Occipital lobe (tissue), 1 donor: ENCODE measurements at regions not wholly inside any gene's neighbourhood (a gene's known extent, or its start where the extent isn't known, plus 50 kb on each side); places are given as distances from the start of the nearest gene placed in this dataset.
"Not testable (repeated sequence)": the region's sequence is repeated elsewhere in the genome, so short reads cannot be mapped to it uniquely, and the experiment has no call there.

ENCODE experiments used
- DNase-seq: peaks from one replicate; lab custom pipeline; 2025; lab: John Stamatoyannopoulos, UW

DNA sequence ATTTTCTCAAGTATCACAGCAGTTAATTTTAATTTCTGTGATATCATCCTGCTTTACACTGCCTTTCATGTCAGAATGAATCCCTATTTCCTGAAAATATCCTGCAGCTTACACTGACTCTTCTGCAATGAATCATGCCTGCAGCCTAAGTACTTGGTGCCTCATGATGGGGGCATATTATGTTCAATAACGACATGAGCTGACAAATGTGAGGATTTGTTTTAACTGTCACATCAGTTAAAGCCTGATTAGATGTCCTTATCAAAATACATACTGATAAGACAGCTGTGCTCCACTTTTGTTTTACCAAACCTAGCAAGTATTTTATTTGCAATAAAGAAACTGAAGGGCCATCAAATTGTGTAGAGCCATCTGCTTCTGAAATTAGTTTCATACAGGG is 359.9 kb upstream of the AGA start:
- no peak for DNase-seq

DNA sequence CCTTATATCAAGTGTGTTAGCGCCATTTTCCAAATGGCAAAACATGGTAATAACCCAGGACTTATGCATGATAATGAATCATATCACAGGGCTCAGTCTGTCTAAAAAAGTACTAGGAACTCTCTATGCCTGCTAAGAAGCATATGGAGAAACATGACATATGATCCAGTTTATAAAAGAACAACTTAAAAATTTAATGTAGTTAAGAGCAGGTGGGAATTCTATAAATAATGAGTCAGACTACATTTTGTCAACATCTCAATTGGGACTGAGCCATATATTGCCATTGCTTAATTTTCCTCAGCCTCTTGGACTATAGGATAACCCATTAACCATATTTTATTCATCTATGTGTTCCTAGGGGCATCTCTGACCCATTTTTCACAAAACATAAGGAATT is 360.4 kb upstream of the AGA start:
- DNase-seq: no peak

DNA sequence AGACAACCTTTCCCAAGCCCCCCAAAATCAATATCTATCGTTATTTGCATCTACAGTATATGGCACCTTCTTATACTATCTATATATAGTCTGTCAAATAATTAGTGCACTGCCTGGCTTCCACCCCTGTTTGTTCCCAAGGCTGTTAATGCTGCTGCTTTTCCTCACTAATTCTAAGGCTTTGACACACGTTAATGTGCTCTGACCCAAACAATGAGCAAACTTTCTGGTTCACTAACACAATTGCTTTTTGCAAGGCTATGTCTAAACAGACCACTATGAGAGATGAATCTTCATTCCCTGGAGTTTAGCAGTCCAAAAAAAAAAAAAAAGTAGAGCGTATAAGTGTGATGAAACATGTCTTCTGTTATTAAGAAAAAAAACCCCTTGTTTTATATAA is 360.9 kb upstream of the AGA start:
- DNase-seq: no peak

- no peak for DNase-seq
Observed at GRCh38 chr4:177809791-177810190, 367.6 kb upstream of the AGA start.

- DNase-seq: no peak
Observed at GRCh38 chr4:177810220-177810619, 368.0 kb upstream of the AGA start.

- DNase-seq: not testable (repeated sequence)
Observed at GRCh38 chr4:177818392-177818791, 376.2 kb upstream of the AGA start.

DNA sequence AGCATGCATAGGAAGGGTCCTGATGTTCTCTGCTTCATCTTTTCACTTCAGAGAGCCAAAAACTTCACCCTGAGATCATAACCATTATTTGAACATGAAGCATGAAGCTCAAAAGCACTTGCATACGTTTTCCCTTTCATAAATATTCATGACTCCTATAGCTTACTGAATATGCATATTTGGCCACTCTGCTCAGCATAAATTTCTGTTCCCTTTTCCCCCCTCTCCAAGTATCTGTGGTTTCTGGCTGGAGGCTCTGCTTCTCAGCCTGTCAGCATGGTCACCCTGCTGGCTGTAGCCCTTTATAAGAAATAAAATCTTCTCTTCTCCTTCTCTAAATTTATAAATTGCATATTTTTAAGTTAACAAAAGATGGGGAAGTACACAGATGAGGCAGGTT is 384.7 kb upstream of the AGA start:
- DNase-seq: no peak

DNA sequence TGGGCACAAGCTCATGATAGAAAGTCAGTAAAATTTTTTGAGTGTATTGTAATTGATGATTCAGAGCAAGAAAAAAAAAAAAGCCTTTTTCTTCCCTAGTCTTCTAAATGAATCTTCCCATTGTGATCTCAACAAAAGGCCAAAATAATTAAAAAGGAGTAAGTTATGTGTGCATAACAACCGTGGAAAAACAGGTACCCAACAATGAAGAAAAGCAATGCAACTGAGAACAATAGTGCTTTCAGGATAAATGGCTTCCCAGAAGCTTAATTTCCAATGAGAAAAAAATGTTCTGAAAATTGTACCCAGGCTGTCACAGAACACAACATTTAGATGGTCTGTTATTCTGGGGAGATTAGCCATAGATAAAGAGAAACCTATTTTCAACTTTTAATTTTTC is 399.0 kb upstream of the AGA start:
- DNase-seq: no peak

GRCh38 chr4:177853229-177853628 is 411.0 kb upstream of the AGA start:
- DNase-seq: no peak

DNA sequence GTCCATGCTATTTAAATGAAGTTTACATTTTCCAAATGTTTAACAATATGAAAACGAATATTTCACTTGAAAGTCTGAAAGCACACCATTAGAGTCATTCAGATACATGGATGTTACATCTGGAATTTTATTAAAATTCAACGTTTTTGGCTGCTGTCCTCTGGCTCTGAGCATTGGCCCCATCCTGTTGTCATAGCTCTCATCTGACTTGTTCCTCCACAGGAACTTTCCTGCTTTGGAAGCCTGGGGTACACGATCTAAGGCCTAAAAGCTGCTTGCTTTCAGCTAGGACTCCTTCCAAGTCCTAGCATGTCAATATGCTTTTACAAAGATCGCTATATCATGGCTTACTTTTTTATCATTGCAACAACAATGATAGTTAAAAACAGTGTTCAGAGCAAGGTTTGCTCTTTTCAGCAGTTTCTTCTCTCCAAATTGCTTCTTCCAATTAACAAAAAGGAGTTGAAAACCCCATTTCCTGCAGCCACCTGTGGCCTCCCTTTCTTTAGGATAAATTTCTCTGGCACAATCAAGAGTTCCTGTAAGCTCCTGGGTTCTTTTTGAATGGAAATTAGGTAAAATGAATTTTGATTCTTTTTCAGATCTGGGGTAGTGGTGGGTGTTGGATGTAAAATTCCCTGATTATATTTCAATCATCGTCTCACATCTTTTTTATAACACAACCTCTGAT is 413.4 kb upstream of the AGA start:
- DNase-seq: no peak

GRCh38 chr4:177860171-177860570 is 417.9 kb upstream of the AGA start:
- no peak for DNase-seq

GRCh38 chr4:177861551-177862094 is 419.4 kb upstream of the AGA start:
- DNase-seq: no peak

DNA sequence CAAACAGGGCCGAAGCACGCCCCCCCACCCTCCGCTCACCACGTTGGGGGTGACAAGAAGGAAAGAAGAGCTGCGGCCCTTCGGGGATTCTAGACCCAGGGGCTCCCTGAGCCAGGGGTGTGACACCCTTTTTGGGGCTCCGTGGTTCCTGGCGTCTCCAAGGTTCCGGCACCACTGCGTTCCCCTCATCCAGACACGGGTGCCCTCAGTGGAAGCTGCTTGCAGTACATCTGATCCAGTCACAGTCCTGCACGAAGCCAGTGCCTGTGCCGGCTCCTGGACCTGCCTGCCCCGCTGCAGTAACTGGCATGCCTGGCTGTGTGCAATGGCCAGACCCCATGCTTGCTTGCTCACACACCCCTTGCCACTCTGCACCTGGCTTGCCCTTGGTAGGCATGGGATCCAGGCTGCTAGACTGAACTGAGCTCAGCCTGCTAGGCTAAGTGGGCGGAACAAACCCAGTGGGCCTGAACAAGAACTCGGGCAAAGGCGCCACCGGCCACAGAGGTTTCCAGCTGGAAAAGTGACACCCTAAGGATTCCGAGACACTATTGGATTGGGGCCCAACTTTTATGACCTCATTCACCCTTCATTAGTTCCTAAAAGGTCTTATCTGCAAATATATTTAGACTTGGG is 420.4 kb upstream of the AGA start:
- DNase-seq: no peak

GRCh38 chr4:177879851-177880250 is 437.6 kb upstream of the AGA start:
- DNase-seq: no peak

GRCh38 chr4:177895136-177895535 is 452.9 kb upstream of the AGA start:
- DNase-seq: no peak

DNA sequence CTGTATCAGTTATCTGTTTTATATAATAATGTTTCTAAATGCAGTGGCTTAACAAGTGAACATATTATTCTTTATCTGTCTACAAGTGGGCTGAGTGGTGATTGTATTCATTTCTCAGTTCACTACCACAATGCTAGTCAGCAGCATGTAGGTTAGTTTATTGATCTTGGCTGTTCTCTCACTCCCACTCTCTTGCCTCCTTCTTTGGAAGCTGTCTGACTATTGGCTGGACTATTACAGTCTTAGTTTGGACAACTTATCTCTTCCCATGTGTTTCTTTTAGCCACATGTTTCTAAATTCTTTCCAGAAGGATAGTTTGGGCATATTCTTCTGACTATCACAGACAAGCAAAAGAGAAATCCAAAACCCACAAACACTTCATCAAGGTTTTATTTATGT is 459.5 kb upstream of the AGA start:
- no peak for DNase-seq

GRCh38 chr4:177902386-177902785 is 460.1 kb upstream of the AGA start:
- no peak for DNase-seq

GRCh38 chr4:177907736-177908424 is 465.6 kb upstream of the AGA start:
- no peak for DNase-seq

- DNase-seq: no peak
Observed at GRCh38 chr4:177921715-177922114, 479.5 kb upstream of the AGA start.

GRCh38 chr4:177923888-177924287 is 481.7 kb upstream of the AGA start:
- no peak for DNase-seq

DNA sequence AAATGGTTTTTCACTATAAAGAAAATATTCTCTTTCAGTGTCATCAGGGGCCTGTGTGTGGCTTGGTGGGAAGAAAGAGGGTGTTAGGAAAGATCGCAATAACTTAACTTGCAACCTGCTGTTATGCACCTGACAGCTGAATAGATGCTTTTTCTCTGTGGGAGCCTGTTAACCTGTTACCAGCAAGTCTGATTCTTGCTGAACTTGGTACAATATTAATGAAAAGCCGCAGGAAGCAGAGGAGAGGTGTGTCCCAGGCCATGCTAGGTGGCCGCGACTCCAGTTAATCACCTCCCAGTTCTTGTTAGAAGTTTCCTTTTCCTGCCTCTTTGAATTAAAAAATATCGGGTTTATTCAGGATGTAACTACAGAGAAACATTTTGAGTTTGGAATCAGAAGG is 494.8 kb upstream of the AGA start:
- DNase-seq: no peak

GRCh38 chr4:177938226-177938625 is 496.0 kb upstream of the AGA start:
- DNase-seq: no peak

- DNase-seq: no peak
Observed at GRCh38 chr4:177945268-177945667, 503.0 kb upstream of the AGA start.
